NCI-H446 treated with DMSO at 0.1 percent for 48 hours (cell line): ENCODE measurements at regions not wholly inside any gene's neighbourhood (a gene's known extent, or its start where the extent isn't known, plus 50 kb on each side); places are given as distances from the start of the nearest gene placed in this dataset.

Experiments
- DNase-seq: peaks from one replicate; lab custom pipeline; 2025; lab: John Stamatoyannopoulos, UW

DNA sequence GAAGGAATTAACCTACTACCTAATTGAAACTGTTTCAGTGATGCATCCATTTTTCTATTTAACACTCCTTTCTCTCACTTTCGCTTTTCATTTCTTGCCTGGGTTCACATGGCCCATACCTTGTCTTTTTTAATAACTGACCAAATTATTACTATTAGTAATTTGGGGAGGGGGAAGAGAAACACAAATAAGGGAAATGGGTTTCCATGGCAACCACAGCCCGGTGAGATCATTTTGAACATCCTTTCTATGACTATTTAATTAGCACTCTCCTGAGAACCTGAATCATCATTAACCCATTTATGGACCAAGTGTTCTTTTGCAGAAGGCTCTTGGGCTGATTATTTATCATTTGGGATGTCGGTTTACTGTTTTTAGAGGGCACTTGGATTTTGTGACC is 628.2 kb upstream of the SALL1 start:
- no peak for DNase-seq

DNA sequence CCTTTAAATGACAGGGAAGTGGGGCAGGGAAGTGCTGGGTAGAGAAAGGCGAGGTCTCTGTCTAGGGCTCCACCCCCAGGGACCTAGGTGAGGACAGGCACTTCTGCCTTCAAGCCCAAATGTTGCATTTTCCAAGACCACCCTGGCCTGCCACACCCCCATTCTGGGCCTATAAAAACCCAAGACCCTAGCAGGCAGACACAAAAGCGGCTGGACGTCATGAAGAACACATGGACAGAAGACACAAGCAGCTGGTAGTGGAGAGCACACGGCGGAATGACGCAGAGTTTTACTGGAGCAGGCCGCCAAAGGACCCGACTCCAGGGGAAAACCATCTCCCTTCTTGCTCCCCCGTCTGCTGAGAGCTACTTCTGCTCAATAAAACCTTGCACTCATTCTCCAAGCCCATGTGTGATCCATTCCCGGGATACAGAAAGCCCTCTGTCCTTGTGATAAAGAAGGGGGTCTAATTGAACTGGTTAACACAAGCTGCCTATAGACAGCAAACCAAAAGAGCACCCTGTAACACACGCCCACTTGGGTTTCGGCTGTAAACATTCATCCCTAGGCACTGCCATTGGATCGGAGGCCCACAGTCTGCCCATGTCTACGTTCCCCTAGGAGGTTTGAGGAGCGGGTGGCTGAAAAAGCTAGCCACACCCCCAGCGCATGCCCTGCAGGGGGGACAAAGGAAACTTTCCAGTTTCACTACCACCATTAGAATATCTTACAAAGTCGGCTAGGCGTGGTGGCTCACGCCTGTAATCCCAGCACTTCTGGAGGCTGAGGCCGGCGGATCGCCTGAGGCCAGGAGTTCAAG is 622.2 kb upstream of the SALL1 start:
- no peak for DNase-seq

DNA sequence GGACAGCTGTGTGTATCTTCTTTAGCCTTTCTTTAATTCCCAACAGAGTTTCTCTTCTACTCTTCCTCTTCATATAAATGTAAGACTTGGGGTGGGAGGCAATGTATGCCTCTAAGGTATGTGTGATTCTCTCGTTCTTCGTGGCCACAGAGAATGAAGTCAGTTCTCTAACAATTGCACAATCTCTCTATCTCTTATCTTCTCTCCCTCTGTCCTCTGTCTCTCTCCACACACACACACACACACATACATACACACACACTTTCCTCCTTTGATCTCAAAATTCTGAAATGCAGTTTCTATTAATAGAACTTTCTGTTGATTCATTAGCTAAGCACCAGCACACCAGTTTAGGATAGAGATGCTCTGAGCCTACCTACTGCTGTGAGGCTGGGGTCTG is 615.7 kb upstream of the SALL1 start:
- DNase-seq, result no peak

DNA sequence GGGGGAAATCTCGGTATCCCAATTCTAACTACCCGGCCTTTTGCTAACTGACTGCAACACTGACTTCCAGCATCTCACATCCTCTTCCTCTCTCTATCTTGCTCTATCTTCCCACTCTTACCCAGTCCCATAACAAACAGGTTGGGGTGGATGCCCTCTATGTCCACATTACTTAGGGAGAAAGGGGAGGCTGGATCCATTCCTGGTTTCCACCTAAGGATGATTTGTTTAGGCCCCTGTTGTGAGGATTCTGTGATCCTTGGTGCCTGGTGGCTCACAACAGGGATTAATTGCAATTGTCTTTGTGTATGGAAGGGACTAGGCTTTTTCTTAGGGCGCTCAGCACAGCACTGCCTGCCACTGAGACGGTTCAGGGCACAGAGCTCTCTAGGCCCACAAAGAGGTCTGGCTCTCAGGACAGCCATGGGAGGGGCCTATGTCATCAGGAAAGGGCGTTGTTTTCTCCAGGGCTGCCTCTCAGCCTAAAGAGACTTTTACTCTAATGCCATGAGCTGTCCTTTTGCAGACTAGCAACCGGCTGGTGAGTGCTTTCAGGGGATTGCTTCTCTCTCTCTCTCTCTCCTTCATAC is 612.1 kb upstream of the SALL1 start:
- no peak for DNase-seq

DNA sequence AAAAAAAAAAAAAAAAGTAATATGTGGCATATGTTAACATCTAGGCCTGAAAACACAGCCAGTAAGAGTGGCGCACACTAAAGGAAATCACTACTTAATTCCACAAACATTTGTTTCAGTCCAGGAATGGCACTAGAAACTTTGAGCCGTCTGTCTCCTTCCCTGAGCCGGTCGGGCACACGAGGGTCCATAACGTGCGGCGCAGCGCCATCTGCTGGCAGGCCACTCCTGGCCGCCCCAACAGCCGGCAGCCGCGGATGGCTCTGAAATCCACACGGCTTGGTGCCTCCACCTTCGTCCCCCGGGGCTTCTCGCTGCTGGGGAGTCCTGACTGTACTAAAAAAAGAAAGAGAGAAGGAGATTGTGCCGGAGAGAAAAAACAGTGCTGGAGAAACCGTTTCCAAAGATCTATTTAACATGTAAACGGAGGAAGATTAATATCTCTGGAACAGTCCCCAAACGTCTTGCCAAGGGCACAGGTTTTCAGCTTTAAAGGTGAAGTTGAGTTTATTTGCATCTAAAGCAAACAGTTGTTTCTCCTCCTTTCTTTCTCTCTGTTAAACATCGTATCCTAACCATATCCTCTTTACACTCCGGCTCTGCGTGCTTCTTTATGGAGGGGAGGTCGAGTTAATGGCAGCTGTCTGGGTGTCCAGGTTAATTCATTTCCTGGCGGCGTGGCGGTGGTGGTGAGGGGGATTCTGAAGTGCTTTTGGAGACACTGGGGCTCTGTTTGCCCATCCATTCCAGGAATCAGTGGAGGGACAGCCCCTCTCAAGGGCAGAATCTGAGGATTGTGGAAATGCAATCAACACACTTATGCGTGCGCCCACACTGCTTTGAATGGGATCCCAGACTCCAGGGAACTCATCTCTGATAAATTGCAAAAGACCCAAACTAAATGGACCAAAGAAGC is 611.3 kb upstream of the SALL1 start:
- DNase-seq, result no peak

DNA sequence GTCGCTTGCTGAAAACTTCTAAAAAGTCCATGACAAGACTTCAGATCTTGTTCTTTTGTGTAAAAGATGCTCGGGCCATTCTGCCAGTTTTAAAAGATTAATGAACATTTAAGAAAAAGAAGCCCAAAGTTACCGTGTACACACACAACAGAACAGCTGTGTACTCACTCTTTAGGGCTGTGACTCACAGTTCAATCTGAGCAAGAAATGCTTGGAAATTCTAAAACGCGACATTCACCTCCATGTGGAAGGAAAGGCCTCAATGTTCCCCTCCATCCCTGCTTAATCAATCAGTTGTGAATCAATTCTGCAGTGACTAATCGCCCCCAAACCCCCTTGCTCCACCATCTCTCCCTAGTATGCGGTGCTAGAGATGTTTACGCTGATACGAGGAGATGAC is 609.9 kb upstream of the SALL1 start:
- no peak for DNase-seq

DNA sequence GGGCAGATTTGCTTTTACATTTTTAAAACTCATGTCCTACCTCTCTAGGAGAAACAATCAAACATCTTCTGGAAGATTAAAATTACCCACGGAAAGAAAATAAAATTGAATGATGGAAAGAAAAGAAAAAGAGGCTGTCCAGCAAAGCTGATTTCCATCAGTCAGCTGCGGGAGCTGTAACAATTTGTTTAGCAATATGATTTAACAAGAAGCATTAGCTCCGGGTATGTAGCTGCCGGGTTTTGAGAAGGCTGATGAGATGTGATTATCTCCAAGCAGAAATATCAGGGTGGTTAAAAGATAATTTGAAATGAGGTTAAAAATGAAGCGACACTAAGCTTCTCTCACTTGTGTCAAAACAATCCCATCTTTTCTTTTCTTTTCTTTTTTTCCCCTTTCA is 608.9 kb upstream of the SALL1 start:
- no peak for DNase-seq

DNA sequence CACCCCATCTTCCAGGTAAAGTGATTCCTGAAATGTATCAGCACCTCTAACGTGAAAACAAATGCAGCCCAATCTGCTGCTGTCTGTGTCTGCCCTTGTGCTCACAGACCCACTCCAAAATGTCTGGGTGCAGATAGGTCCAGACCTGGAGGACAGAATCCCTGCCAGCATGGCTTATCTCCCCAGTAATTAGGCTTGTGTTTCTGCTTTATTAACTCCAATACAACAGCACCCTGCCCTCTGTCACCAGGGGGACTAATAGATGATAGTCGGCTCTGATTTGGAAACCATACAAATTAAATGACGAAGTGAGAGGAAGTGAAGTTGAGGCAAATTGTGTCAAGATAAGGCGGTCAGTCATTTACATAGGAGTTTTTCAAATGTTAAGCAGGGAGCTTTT is 608.3 kb upstream of the SALL1 start:
- DNase-seq, result no peak

DNA sequence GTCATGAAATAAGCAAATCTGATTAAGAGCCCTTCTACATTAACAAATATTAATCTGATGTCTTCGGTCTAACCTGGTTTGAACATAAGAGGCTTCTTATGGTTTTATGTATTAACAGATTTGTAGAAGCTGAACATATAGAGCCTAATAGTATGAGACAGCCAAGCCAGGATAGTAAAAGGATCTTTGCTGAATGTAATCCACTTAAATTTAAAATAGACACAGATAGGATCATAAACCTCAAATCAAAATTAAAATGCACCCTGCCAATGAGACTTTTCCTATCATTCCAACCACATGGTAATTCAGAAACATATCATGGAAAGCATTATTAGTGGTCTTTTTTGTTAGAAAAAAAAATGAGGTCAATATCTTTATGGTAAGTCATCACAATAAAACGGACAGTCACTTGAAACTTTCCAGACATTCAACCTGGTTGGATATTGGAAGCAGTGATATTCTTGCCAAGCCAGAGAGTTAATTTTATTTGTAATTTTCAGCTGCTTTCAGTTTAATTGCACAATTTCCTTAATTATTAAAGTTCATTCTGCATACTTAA is 606.9 kb upstream of the SALL1 start:
- DNase-seq, result no peak

DNA sequence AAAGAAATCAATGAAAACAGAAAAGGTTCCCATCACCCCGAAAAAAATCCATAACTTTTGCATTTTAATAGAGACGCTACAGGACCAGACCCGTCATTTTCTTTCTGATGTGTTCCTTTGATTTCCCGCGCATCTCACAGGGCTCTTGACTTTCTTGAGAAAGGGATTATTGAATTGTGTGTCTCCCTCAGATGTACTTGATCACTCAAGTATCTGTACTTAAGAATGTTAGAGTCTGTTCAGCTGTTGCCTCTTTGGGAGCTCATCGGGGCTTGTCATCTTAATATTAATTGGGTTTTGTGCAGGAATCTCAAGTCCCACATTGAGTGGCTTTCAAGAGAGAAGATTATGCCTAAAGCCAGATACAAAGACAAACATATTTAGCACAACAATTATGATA is 606.4 kb upstream of the SALL1 start:
- DNase-seq, result no peak

DNA sequence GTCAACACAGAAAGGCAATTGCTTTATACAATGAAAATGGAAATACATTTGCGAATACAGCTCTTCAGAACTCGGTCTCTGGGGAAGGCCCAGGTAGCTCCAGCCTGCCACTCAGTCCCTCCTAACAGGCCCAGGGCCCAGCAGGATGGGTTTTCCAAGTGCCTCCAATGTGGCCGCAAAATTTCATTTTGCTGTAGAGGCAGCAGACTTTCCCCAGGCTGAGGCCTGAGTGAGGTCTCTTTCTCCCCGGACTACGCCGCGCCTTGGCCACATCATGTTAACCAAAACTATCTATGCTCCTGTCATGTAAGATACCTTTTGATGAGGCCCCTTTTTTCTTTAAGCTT is 606.0 kb upstream of the SALL1 start:
- no peak for DNase-seq

DNA sequence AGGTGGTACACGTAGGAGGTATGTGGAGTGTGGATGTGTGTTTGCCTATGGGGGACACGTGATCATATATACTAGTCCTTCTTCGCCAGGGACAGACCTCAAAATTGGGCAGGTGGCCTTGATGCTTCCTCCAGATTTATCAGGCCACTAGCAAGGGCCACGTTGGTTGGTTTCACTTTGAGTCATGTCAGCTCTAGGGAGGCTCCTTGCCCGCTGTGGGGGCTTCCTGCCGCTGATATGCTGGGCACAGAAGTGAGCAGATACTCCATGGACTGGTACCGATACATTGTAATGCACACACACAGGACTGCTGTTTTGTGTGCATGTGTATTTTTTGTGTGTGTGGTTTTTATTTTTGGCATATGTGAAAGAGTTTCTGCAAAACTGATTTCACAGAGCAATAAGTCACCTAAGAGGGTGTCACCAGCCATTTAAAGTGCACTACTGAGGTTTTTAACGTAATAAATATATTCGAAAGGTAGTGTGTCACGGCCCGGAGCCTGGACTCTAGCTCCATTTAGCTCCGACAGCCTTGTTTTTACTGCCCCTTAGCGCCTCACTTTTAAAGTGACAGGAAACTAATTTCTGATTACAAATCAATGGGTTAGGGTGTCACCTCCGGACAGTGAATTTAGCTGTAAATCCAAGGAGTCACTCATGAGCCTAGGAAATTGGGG is 605.5 kb upstream of the SALL1 start:
- no peak for DNase-seq

DNA sequence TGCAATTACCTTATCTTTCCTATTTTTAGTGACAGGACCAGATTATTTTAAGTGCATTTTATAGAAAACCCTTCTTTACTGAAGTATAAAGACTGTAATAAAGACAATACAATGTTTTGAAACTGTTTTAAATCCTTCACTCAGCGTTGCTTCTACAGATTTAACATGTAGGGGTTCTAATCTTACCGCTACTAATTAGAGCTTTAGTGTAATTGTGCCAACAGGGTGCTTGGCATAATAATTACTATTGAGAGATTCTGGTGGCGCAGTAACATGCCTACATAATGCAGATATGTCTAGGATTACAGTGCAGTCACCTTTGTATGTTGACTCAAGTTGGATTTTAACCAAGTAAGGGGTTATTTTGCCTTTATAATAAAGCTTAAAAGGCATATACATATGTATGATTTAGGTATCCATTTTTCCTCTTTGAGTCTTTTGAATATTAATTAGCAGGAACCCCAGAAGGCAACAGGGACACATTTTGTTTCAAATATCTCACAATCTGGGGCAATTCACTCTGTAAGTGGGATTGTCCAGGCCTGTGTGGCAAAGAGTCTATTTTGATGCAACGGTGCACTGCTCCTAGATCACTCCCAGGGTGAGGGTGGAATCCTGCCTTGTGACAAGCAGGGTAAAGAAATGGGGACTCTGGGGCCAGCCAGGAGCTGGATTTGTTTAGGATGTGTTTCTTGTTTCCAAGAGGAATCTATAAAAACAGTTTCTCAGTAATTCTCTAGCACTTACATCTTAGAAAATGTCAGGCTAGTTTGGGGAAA is 604.7 kb upstream of the SALL1 start:
- DNase-seq, result no peak

DNA sequence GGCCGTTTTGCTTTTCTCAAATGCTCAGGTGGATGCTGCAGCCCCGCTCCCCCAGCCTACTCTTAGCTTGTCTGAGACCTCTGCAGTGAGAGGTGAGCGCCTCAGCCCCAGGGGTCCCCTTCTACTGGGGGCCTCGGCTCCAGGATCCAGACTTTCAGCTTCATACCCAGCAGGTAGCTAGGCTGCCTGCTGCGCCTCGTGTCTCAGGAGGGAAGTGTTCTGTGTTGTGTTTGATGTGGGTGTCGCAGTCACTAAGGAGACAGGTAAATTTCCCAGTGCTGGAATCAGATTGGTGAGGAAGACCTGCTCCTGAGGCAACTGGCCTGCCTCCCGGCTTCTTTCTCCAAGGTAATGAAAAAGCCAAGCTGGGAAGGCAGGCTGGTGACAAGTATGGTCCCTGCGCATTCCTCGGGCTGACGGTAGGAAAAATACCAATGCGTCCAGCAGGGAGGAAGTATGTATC is 604.0 kb upstream of the SALL1 start:
- no peak for DNase-seq

DNA sequence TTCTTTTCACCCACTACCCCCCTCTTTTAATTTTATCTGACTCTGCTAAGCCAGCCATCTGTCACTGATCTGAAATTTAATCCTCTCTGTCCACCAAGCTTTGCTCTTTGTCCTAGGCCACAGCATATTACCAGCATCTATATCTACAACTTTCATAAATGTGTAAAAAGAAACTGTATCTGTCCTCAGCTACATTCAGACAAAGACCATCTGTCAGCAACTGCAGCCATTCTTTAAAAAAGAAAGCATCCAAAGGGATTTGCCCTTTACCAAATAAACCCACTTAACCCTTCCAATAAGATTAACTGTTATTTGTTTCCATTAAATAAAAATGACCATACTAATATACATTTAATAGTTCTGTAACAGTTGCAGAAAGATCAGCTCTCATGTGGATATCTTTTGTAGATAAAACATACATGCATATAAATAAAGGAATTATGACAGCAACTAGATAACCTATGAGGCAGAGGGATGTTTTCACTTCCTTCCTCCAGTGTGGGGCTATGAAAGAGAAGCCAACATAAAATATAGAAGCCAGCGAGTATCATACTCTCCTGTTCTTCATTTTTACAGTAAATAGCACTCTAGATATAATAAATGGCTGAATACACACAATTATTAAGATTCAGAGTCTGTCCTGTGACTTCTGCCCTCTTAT is 602.5 kb upstream of the SALL1 start:
- DNase-seq, result no peak

DNA sequence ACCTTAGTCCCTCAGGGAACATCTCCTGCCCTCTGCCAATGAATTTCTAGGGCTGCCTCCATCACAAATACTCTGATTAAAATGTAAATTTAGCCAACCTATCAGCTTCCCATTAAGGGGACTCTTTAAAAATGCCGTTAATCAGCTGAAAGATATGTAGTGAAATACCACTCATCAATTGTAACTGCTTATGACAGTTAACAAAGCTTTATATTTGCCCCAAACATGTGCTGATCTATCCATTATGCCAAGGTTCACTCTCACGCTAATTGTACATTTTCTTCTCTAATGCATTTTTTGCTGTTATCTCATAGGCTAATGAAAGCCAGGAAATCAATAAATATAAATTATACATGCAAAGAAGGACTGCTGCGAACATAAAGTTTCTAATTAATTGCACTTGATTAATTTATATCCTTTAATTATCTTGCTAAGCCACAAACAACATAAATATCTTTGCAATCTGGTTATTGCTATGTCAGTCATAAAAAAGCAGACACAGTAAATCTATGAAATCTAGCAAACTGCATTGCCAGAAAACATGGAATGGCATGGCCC is 601.4 kb upstream of the SALL1 start:
- no peak for DNase-seq

DNA sequence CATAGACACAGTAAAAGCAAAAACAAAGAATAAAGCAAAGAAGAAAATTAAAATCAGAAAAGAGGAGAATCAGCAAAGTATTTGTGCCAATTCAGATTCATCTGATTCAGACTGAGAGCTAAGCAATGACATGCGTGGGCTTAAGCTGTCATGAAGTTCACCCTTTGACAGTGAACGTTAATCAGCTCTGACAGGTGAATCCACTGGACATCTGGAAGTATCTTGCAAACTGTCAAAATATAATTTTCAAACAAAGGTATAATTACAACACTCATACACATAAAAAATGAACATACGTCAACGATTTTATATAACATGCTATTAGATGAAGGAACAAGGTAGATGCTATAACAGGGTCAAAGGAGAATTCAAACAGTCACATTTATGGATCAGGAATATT is 596.3 kb upstream of the SALL1 start:
- no peak for DNase-seq

DNA sequence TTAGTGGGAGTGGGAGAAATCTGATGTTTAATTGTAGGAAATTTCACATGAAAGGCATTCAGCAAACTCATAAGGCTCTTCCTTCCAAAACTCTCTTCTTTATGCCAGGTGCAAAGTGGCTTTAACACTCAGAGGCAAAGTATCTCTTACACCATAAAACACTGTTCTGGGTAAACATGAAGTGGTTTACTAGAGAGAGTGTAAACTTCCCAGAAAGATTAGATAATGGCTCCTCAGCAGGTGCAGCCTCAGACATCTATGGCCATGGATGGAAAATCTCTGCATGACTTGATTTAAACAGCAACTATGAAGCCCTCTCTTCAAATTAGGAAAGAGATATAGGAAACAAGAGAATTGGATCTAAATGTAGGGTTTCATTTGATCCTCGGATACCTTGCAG is 583.1 kb upstream of the SALL1 start:
- no peak for DNase-seq

DNA sequence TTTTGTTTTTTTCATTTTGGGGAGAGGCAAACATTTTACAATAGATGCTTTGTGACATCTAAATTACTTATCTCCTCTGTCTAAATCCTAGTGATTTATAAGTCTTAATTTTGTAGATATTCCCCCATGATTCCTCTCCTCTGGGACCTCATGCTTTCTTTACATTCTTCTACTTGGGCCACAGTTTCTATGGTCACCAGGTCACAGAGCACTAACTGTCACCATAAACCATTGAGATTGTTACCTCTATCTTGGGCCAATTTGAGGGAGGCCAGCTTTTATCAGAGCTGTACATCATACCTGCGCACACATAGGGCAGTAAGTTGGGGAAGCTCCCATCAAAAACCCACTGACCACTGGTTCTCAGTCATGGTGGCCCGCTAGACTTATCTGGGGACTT is 582.1 kb upstream of the SALL1 start:
- no peak for DNase-seq

DNA sequence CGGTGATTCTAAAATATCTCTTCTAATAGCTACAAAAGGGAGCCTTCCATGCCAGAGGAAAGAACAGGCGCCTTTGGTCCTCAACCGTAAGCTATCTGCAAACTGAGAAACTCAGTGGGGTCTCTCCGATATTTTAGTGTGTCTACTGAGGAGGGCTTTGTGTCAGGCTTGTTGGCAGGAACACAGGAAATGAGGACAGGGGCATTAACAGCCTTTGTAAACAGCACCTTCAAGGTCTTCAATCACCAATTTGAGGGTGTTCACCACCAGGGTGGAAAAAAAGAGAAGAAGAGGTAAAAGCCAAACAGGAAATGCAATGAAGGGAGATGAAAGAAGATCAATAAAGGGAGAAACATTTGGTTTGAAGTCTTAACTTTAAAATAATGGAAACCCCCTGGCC is 580.1 kb upstream of the SALL1 start:
- no peak for DNase-seq
